SK-N-SH treated with all-trans-retinoic acid at 6 μM for 48 hours (cell line): ENCODE measurements at regions not wholly inside any gene's neighbourhood (a gene's known extent, or its start where the extent isn't known, plus 50 kb on each side); places are given as distances from the start of the nearest gene placed in this dataset.
A peak's percentile ranks its signal among the peaks of the same experiment; 100 is the strongest.

Experiments used
- ARNTL ChIP-seq: fragments of 450-650 bp; formaldehyde crosslinking; IDR thresholded peaks from 2 replicates; pipeline ENCODE4 v1.5.0; 2020; ENCODE audit warnings: low read depth, mild to moderate bottlenecking, moderate library complexity, borderline replicate concordance
- BACH2 ChIP-seq: fragments of 250-450 bp; sonication (Bioruptor Pico); IDR thresholded peaks from 2 replicates; pipeline ENCODE4 v1.9.0; 2021; ENCODE audit warnings: mild to moderate bottlenecking, borderline replicate concordance
- ESRRG ChIP-seq: fragments of 250-450 bp; sonication (Bioruptor Pico); IDR thresholded peaks from 2 replicates; pipeline ENCODE4 v1.6.1; 2021; ENCODE audit warnings: mild to moderate bottlenecking
- OSR1 ChIP-seq: fragments of 250-450 bp; sonication (Bioruptor Pico); IDR thresholded peaks from 2 replicates; pipeline ENCODE4 v1.8.0; 2022; ENCODE audit warnings: moderate library complexity, mild to moderate bottlenecking, inconsistent platforms
- PATZ1 ChIP-seq: fragments of 250-450 bp; sonication (Bioruptor Pico); IDR thresholded peaks from 2 replicates; pipeline ENCODE4 v1.8.0; 2020; ENCODE audit warnings: mild to moderate bottlenecking, moderate library complexity, borderline replicate concordance
- PPARA ChIP-seq: fragments of 250-450 bp; sonication (Bioruptor Pico); IDR thresholded peaks from 2 replicates; pipeline ENCODE4 v1.5.0; 2020; ENCODE audit warnings: mild to moderate bottlenecking, borderline replicate concordance
- RARB ChIP-seq: fragments of 250-450 bp; sonication (Bioruptor Pico); IDR thresholded peaks from 2 replicates; pipeline ENCODE4 v1.8.0; 2021; ENCODE audit warnings: mild to moderate bottlenecking, moderate library complexity
- SNAI2 ChIP-seq: fragments of 250-450 bp; sonication (Bioruptor Pico); IDR thresholded peaks from 2 replicates; pipeline ENCODE4 v1.5.0; 2020; ENCODE audit warnings: mild to moderate bottlenecking, moderate library complexity
- TCF4 ChIP-seq: fragments of 250-450 bp; sonication (Bioruptor Pico); IDR thresholded peaks from 2 replicates; pipeline ENCODE4 v1.8.0; 2021; ENCODE audit warnings: mild to moderate bottlenecking, moderate library complexity, borderline replicate concordance
- TOX ChIP-seq: fragments of 250-450 bp; sonication (Bioruptor Pico); IDR thresholded peaks from 2 replicates; pipeline ENCODE4 v1.8.0; 2021; ENCODE audit warnings: mild to moderate bottlenecking, moderate library complexity, borderline replicate concordance
- ZFP3 ChIP-seq: fragments of 250-450 bp; sonication (Bioruptor Pico); IDR thresholded peaks from 2 replicates; pipeline ENCODE4 v1.5.0; 2020; ENCODE audit warnings: mild to moderate bottlenecking, moderate library complexity
- ZNF565 ChIP-seq: fragments of 450-650 bp; formaldehyde crosslinking; conservative IDR thresholded peaks from 2 replicates; pipeline ENCODE4 v1.5.0; 2020; ENCODE audit warnings: low read depth, mild to moderate bottlenecking, moderate library complexity
- ZNF70 ChIP-seq: fragments of 450-650 bp; formaldehyde crosslinking; IDR thresholded peaks from 2 replicates; pipeline ENCODE4 v1.5.0; 2020; ENCODE audit warnings: mild to moderate bottlenecking, moderate library complexity

GRCh38 chr2:182618672-182619079 lies 97.4 kb upstream of the DNAJC10 start:
- TF ChIP-seq BACH2 = no peak
- no peak for TF ChIP-seq TCF4 (CRISPR knock-in tag)
- no peak for TF ChIP-seq PATZ1 (CRISPR knock-in tag)
- TF ChIP-seq ZNF70 (CRISPR knock-in tag) = no peak
- no peak for TF ChIP-seq ARNTL (CRISPR knock-in tag)
- TF ChIP-seq ZFP3 (CRISPR knock-in tag) = no peak
- TF ChIP-seq SNAI2 (CRISPR knock-in tag) = no peak
- TF ChIP-seq TOX (CRISPR knock-in tag) = 0 out of 2 replicates have a peak, but pooled peaks have one; percentile 23
- TF ChIP-seq RARB = no peak
- no peak for TF ChIP-seq OSR1 (CRISPR knock-in tag)
- no peak for TF ChIP-seq PPARA (CRISPR knock-in tag)
- no peak for TF ChIP-seq ZNF565 (CRISPR knock-in tag)
- TF ChIP-seq ESRRG (CRISPR knock-in tag) = no peak
